Osteocyte (in vitro differentiated cells): ENCODE measurements at regions not wholly inside any gene's neighbourhood (a gene's known extent, or its start where the extent isn't known, plus 50 kb on each side); places are given as distances from the start of the nearest gene placed in this dataset.

Source experiments
- DNase-seq: peaks from one replicate; pipeline ENCODE4 v3.0.0; 2021; ENCODE audit warnings: mixed read lengths; ENCODE audit not compliant: unreplicated experiment; ENCODE audit errors: extremely low spot score
- H3K27ac Mint-ChIP-seq: one replicate; pipeline ENCODE4 v1.8.0; 2021; ENCODE audit warnings: mild to moderate bottlenecking, mixed read lengths; ENCODE audit not compliant: unreplicated experiment
- H3K27me3 Mint-ChIP-seq: one replicate; pipeline ENCODE4 v1.8.0; 2021; ENCODE audit warnings: mixed read lengths; ENCODE audit not compliant: unreplicated experiment
- H3K36me3 Mint-ChIP-seq: one replicate; pipeline ENCODE4 v1.8.0; 2021; ENCODE audit warnings: mixed read lengths; ENCODE audit not compliant: unreplicated experiment
- H3K4me1 Mint-ChIP-seq: one replicate; pipeline ENCODE4 v1.8.0; 2021; ENCODE audit warnings: mixed read lengths; ENCODE audit not compliant: unreplicated experiment
- H3K4me3 Mint-ChIP-seq: one replicate; pipeline ENCODE4 v1.8.0; 2021; ENCODE audit warnings: mild to moderate bottlenecking, moderate library complexity, mixed read lengths; ENCODE audit not compliant: unreplicated experiment
- H3K9me3 Mint-ChIP-seq: one replicate; pipeline ENCODE4 v1.8.0; 2021; ENCODE audit warnings: mixed read lengths; ENCODE audit not compliant: unreplicated experiment
- CTCF ChIP-seq: fragments of 200-600 bp; sonication (generic); IDR thresholded peaks from 2 replicates; pipeline ENCODE4 v1.5.0; 2021; ENCODE audit warnings: antibody characterized with exemption, mild to moderate bottlenecking, moderate library complexity

GRCh38 chr6:11298651-11299420, 66.4 kb upstream of the NEDD9 start:
- Mint-ChIP-seq H3K9me3 (peaks cover 20% of the 10 kb centered on the region), H3K27ac (no peak overlapping the region), H3K4me3 (no peak overlapping the region), H3K27me3 (no peaks in the 10 kb centered on the region), H3K4me1 (peaks cover 13% of the 10 kb centered on the region), H3K36me3 (peaks cover 4% of the 10 kb centered on the region)
- DNase-seq: no peak
- TF ChIP-seq CTCF: no peak

GRCh38 chr6:11297376-11297729, 64.9 kb upstream of the NEDD9 start:
- peaks cover 3% of the 10 kb centered on the region for H3K36me3 Mint-ChIP-seq
- TF ChIP-seq CTCF: no peak

GRCh38 chr6:11296449-11297375, 64.2 kb upstream of the NEDD9 start:
- peaks cover 18% of the 10 kb centered on the region for H3K9me3 Mint-ChIP-seq
- no peak overlapping the region for H3K27ac Mint-ChIP-seq
- peaks cover 13% of the 10 kb centered on the region for H3K4me1 Mint-ChIP-seq
- no peak for TF ChIP-seq CTCF
- no peaks in the 10 kb centered on the region for H3K27me3 Mint-ChIP-seq
- DNase-seq: no peak
- H3K4me3 Mint-ChIP-seq: no peak overlapping the region
- H3K36me3 Mint-ChIP-seq: peaks cover 3% of the 10 kb centered on the region

More at GRCh38 chr6:11297376-11297729, 64.9 kb upstream of the NEDD9 start:
- H3K9me3 Mint-ChIP-seq: peaks cover 20% of the 10 kb centered on the region
- H3K27me3 Mint-ChIP-seq: no peaks in the 10 kb centered on the region
- no peak overlapping the region for H3K27ac Mint-ChIP-seq
- no peak for DNase-seq
- peaks cover 13% of the 10 kb centered on the region for H3K4me1 Mint-ChIP-seq
- H3K4me3 Mint-ChIP-seq: no peak overlapping the region

GRCh38 chr6:11295969-11296368, 63.5 kb upstream of the NEDD9 start:
- Mint-ChIP-seq H3K27ac (no peak overlapping the region), H3K4me1 (peaks cover 13% of the 10 kb centered on the region), H3K4me3 (no peak overlapping the region), H3K27me3 (no peaks in the 10 kb centered on the region), H3K9me3 (peaks cover 15% of the 10 kb centered on the region), H3K36me3 (peaks cover 3% of the 10 kb centered on the region)
- TF ChIP-seq CTCF: no peak
- DNase-seq: no peak

- Mint-ChIP-seq H3K27ac (no peak overlapping the region), H3K4me3 (no peak overlapping the region), H3K4me1 (peaks cover 7% of the 10 kb centered on the region), H3K9me3 (peaks cover 9% of the 10 kb centered on the region), H3K27me3 (no peaks in the 10 kb centered on the region), H3K36me3 (no peaks in the 10 kb centered on the region)
- DNase-seq: no peak
- TF ChIP-seq CTCF: no peak
Measured at GRCh38 chr6:11294228-11294627, 61.8 kb upstream of the NEDD9 start.
